ENCODE measurements at regions not wholly inside any gene's neighbourhood (a gene's known extent, or its start where the extent isn't known, plus 50 kb on each side); places are given as distances from the start of the nearest gene placed in this dataset.

- TF ChIP-seq GATA2 (IDR thresholded peaks at IDR 0.05; ENCODE audit: low read depth, low read length) (no peak), GATA3 (IDR thresholded peaks at IDR 0.05; ENCODE audit: low read depth, low read length) (no peak)
These were observed 324.1 kb downstream of the HAPSTR1 start for GRCh38 chr16:9415545-9415944.

GRCh38 chr16:9417898-9418297 is 326.5 kb downstream of the HAPSTR1 start:
- TF ChIP-seq GATA2 (IDR thresholded peaks at IDR 0.05; ENCODE audit: low read depth, low read length) (no peak), GATA3 (IDR thresholded peaks at IDR 0.05; ENCODE audit: low read depth, low read length) (no peak)

DNA sequence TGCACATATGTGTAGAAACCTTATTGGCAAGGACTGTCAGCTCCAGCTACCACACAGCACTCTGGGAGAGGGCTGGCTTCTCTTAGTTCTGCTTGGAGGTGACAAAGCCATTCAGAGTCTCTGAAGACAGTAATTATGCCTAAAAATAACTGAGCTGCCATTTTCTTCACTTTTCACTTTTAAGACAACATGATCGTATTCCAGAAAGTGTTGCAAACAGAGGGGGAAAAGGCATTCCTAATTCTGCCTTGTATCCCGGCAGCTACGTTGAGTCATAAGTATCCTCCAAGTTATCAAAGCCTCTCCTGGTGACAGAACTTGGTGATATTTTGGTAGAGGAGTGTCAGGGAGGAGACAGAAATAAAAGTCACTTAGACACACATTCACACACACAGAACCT is 327.7 kb downstream of the HAPSTR1 start:
- TF ChIP-seq GATA3 (IDR thresholded peaks at IDR 0.05; ENCODE audit: low read depth, low read length) (no peak), GATA2 (IDR thresholded peaks at IDR 0.05; ENCODE audit: low read depth, low read length) (no peak)

- no peak for TF ChIP-seq GATA3 (IDR thresholded peaks at IDR 0.05; ENCODE audit: low read depth, low read length)
- no peak for TF ChIP-seq GATA2 (IDR thresholded peaks at IDR 0.05; ENCODE audit: low read depth, low read length)
These were observed 331.5 kb downstream of the HAPSTR1 start for GRCh38 chr16:9422762-9423513.

DNA sequence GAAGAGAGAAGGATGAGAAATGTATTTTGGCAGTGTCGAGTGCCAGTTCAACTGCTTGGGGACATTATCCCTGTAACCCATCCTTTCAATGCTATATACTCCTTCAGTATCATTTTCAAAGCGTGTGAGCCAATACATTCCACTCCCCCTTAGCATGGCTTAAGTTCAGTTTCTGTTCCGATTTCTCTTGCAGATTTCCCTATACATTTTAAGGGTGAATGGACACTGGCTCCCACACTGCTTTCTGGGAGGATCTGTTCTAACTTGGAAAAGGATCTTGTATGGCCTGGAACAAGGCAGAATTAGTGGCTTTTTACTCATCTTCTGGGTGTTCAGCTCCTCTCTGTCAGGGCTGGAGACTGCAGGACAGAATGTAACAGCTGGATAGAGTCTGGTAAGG is 333.8 kb downstream of the HAPSTR1 start:
- no peak for TF ChIP-seq GATA3 (IDR thresholded peaks at IDR 0.05; ENCODE audit: low read depth, low read length)
- no peak for TF ChIP-seq GATA2 (IDR thresholded peaks at IDR 0.05; ENCODE audit: low read depth, low read length)

DNA sequence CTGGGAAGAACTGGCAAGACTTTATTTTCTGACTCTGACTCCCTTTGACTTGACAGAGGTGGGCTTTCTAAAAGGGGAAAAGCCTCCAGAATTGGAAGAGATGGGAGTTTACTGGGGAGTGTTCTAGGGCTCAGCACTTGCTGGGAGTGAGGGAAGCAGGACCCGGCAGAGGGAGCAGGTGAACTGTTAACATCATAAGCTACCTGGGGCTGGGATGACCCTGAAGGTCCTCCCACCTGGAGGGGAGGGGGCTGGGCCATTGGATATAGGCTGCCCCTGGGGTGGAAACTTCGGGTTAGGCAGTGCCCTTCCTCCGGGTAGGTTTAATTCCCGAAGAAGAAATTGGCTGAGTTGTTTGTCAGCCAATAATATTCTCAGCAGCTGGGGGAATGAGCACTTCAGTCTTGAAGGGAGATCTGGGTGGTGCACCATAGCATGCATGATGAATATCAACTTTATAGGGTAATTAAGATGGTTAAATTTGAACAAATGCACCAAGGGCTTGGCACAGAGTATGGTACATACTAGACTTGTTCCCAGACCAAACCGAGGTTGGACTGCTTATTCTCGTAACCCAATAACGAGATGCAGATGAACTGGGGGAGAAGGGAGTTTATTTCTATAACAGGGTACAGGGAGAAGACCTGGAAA is 337.0 kb downstream of the HAPSTR1 start:
- TF ChIP-seq GATA3 (IDR thresholded peaks at IDR 0.05; ENCODE audit: low read depth, low read length) (no peak), GATA2 (IDR thresholded peaks at IDR 0.05; ENCODE audit: low read depth, low read length) (no peak)

GRCh38 chr16:9429646-9430330 is 338.3 kb downstream of the HAPSTR1 start:
- TF ChIP-seq GATA2 (IDR thresholded peaks at IDR 0.05; ENCODE audit: low read depth, low read length): no peak
- TF ChIP-seq GATA3 (IDR thresholded peaks at IDR 0.05; ENCODE audit: low read depth, low read length): no peak

DNA sequence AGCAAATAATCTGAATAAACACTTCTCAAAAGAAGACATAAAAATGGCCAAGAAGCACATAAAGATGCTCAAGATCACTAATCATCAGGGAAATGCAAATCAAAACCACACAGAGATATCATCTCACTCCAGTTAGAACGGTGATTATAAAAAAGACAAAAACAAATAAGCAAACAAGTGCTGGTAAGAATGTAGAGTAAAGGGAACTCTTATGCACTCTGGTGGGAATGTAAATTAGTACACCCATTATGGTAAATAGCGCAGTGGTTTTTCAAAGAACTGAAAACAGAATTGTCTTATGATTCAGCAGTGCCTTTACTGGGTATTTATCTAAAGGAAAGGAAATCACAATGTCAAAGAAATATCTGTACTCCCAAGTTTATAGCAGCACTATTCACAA is 343.2 kb downstream of the HAPSTR1 start:
- TF ChIP-seq GATA3 (IDR thresholded peaks at IDR 0.05; ENCODE audit: low read depth, low read length) (no peak), GATA2 (IDR thresholded peaks at IDR 0.05; ENCODE audit: low read depth, low read length) (no peak)

- no peak for TF ChIP-seq GATA2 (IDR thresholded peaks at IDR 0.05; ENCODE audit: low read depth, low read length)
- no peak for TF ChIP-seq GATA3 (IDR thresholded peaks at IDR 0.05; ENCODE audit: low read depth, low read length)
These were observed 344.7 kb downstream of the HAPSTR1 start for GRCh38 chr16:9436175-9436574.

DNA sequence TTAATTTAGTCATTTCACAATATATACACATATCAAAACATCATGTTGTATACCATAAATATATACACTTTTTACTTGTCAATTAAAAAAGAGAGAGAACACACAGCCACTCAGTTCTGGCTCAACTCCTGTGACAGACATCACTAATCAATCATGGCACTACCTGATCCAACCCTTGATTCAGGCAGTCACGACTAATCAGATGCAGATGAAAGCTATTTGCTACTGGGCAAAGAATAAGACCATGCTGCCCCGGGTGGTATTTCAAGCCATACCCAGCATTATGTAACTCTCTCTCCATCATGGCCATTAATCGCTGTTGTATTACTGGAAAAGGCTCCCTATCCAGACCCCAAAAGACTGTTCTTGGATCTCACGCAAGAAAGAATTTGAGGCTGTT is 345.7 kb downstream of the HAPSTR1 start:
- TF ChIP-seq GATA2 (IDR thresholded peaks at IDR 0.05; ENCODE audit: low read depth, low read length): no peak
- no peak for TF ChIP-seq GATA3 (IDR thresholded peaks at IDR 0.05; ENCODE audit: low read depth, low read length)

DNA sequence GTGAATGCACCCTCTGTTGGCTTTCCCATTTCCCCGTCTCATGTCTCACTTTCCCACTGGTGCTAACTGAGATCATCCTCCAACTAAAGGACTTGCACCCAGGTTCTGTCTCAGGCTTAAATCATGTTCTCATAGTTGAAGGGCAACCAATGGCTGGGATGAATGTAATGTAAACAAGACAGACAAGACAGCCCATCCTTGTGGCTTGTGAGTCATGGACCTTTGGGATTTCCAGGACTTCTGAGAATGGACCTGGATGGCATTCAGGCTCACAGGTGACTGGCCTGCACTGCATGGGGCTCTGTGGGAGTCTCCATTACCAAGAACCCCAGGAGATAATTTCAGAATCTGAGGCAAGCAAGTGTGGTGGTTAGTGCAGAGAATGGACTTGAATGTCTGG is 347.5 kb downstream of the HAPSTR1 start:
- TF ChIP-seq GATA3 (IDR thresholded peaks at IDR 0.05; ENCODE audit: low read depth, low read length) (no peak), GATA2 (IDR thresholded peaks at IDR 0.05; ENCODE audit: low read depth, low read length) (no peak)

DNA sequence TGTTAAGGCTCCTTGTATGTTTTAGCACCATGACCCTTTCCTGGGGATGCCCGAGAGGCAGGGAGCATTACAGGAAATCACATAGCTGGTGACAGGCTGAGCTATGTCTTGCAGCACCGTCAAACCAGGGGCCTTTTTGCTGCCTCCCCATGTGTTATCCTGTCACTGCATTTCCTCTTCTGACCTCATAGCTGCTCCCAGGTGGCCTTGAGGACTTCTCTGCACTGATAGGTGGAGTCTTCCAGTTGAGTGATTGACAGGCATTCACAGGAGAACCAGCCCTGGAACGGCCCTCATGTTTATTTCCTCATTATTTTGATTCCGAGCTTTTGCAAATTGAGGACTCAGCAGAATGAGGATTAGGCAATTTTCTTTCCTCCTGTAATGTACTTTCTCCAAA is 349.6 kb downstream of the HAPSTR1 start:
- TF ChIP-seq GATA2 (IDR thresholded peaks at IDR 0.05; ENCODE audit: low read depth, low read length): no peak
- no peak for TF ChIP-seq GATA3 (IDR thresholded peaks at IDR 0.05; ENCODE audit: low read depth, low read length)

DNA sequence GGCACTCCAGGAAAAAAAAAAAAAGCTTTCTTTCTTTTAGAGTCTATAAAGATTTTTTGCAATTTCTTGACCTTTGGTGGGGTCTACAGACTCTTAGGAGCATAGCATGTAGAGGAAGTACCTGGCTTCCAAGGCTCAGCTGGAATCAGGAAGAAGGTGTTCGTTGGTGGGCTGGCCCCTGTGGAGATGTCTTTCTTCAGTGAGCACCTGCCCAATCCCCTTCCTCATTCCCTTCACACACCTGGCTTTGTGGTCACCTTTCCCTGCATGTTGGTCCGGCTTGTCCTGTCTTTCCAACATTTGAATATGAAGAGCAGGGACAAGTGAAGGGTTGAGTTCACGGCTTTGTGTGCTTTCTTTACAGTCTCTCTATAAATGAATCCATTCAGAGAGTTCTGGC is 352.4 kb downstream of the HAPSTR1 start:
- no peak for TF ChIP-seq GATA2 (IDR thresholded peaks at IDR 0.05; ENCODE audit: low read depth, low read length)
- TF ChIP-seq GATA3 (IDR thresholded peaks at IDR 0.05; ENCODE audit: low read depth, low read length): no peak

DNA sequence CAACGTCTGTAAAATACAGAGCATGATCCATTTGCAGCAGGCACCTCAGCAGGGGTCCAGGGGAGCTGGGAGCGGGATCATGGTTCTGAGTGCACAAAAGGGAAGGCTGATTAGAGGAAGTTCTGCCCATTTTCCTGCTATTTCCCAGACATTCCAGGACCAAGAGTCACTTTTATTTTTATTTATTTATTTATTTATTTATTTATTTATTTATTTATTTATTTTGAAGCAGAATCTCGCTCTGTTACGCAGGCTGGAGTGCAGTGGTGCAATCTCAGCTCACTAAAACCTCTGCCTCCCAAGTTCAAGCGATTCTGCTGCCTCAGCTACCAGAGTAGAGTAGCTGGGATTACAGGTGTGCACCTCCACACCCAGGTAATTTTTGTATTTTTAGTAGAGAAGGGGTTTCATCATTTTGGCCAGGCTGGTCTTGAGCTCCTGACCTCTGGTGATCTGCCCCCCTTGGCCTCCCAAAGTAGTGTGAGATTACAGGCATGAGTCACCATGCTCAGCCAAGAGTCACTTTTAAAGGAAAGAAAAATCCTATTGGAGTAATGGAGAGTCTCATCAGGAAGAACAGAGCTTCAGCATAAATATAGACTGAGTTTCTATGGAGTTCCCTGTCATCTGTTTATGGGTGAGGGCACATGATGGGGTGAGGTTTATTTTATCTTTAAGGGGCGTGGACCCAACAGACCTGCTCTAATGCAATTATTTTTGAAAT is 355.2 kb downstream of the HAPSTR1 start:
- TF ChIP-seq GATA3 (IDR thresholded peaks at IDR 0.05; ENCODE audit: low read depth, low read length) (no peak), GATA2 (IDR thresholded peaks at IDR 0.05; ENCODE audit: low read depth, low read length) (no peak)

Data from SH-SY5Y (cell line).